ENCODE measurements at regions not wholly inside any gene's neighbourhood (a gene's known extent, or its start where the extent isn't known, plus 50 kb on each side); places are given as distances from the start of the nearest gene placed in this dataset.

DNA sequence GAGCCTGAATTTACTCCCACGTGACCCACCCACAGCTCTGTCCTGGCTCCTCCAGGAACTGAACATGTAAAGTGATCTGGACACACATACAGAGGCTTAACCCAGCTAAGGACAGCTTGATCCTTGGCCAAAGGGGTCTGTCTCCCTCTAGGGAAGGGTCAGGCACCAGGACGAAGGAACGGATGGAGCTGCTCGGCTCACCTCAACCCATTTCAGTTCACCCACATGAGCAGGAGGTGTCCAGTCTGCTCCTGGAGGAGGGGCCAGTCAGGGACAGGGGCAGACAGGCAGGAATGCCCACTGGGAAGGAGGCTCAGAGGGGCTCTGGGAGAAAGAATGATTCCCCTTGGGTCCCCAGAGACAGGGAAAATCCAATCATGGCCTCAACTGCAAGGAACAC lies 567.2 kb downstream of the PTPRU start:
- no peak overlapping the region for H3K4me3 ChIP-seq (ENCODE audit: low read depth, low read length)
- DNase-seq (ENCODE audit: low read depth): no peak
- TF ChIP-seq CTCF (conservative IDR thresholded peaks at IDR 0.05; ENCODE audit: low read depth, low read length): no peak

DNA sequence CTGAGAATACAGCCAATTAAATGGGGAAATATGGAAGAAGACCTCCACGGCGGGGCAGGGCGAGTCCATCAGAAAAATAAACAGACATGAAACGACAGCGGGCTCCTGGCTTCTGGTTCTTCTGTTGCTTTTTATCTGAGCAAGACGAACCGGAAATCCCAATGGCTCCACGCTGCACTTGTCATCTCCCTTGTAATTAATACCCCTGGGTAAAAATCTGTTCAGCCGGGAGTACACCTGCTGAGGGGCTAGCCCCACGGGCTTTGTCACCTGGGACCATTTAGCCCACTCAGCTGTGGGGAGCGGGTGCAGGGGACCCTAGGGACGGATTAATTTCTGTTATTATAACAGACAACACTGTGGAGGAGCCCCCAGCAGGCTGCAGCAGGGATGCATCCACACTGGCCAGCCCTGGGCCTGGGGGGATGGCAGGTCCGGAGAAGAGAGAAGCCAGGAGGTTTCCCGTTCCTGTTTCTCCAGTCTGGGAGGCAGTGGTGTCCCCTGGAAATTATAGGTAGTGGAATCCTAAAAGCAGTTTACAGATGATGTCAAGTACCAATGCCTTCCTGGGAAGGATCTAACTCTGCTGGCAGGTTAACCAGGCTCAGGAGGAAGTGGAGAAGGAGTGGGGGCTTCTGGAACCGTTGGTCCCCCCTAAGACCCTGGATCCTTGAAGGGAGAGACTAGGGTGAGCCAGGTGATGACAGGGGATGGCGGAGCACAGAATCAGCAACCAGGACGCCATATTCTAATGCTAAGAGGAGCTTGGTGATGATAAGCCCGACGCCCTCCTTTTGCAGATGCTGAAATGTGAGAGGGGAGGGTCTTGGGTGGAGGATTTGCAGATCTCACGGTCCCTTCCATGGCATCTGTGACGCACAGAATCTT lies 566.1 kb downstream of the PTPRU start:
- DNase-seq (ENCODE audit: low read depth): no peak
- TF ChIP-seq CTCF (conservative IDR thresholded peaks at IDR 0.05; ENCODE audit: low read depth, low read length): no peak
- no peak overlapping the region for H3K4me3 ChIP-seq (ENCODE audit: low read depth, low read length)

- DNase-seq (ENCODE audit: low read depth): no peak
- no peak overlapping the region for H3K4me3 ChIP-seq (ENCODE audit: low read depth, low read length)
- no peak for TF ChIP-seq CTCF (conservative IDR thresholded peaks at IDR 0.05; ENCODE audit: low read depth, low read length)
These were observed 565.2 kb downstream of the PTPRU start for GRCh38 chr1:29801561-29801973.

DNA sequence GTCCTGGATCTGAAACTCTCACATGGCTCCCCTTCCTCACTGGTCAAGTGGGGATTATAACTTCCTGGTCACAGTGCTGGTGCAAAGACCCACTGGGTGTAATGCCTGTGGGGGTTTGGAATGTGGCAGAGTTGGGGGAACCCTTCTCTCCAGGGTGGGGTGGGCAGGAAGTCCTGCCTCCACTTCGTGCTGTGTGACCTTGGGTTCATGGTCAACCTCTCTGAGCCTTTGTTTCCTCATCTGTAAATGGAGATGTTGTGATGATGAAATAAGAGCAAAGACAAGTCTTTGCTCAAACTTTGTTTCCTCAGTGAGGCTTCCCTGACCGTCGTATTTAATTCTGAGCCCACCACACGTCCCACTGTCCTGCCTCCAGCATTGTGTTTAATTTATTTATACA lies 564.7 kb downstream of the PTPRU start:
- no peak overlapping the region for H3K4me3 ChIP-seq (ENCODE audit: low read depth, low read length)
- DNase-seq (ENCODE audit: low read depth): no peak
- TF ChIP-seq CTCF (conservative IDR thresholded peaks at IDR 0.05; ENCODE audit: low read depth, low read length): no peak

DNA sequence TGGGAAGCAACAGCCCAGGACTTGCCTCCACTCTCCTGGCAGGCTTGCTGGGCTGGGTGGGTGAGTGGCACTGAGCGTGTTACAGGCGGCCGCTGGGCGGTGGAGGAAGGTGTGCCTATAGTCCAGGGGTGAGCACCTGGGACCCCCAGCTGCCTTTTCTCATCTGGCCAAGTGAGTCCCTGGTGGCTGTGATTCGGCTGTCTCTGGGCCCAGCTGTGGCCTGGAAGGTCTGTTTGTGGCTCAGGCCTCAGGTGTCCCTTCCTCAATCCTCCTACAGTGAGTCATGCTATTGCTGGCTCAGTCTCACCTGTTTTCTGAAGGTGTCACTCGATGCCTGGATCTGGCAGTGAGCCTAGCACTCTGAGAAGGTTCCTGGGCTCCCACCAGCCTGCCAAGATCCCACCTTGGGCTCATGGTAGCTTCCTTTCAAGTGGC lies 564.2 kb downstream of the PTPRU start:
- TF ChIP-seq CTCF (conservative IDR thresholded peaks at IDR 0.05; ENCODE audit: low read depth, low read length): no peak
- no peak overlapping the region for H3K4me3 ChIP-seq (ENCODE audit: low read depth, low read length)
- DNase-seq (ENCODE audit: low read depth): no peak

GRCh38 chr1:29800120-29800519 lies 563.8 kb downstream of the PTPRU start:
- no peak overlapping the region for H3K4me3 ChIP-seq (ENCODE audit: low read depth, low read length)
- TF ChIP-seq CTCF (conservative IDR thresholded peaks at IDR 0.05; ENCODE audit: low read depth, low read length): no peak
- DNase-seq (ENCODE audit: low read depth): no peak

Measured in choroid plexus epithelial cell (primary cell).